Left hindlimb (tissue), 1 donor: ENCODE measurements at regions not wholly inside any gene's neighbourhood (a gene's known extent, or its start where the extent isn't known, plus 50 kb on each side); places are given as distances from the start of the nearest gene placed in this dataset.

Experiments
- DNase-seq: peaks from one replicate; pipeline ENCODE4 v3.0.0-alpha.2; 2018

DNA sequence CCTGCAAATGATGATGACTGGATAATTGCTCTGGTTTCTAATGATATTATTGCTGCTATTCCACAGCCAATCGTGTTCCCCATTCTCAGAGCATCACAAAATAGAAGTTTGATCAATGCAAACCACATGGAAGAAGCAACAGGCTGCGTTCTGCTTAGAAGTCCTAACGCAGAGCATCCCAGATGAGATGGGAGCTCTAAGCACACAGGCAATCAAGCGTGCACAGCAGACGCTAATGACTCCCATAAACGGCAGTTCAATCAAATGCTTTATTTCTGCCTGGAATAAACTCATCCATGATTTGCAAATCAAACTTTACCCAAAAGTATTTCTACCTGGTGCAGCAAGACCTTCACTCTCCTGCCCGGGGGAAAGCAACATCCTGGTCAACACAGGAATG, 304.2 kb downstream of the FBXO15 start:
- DNase-seq, result no peak

DNA sequence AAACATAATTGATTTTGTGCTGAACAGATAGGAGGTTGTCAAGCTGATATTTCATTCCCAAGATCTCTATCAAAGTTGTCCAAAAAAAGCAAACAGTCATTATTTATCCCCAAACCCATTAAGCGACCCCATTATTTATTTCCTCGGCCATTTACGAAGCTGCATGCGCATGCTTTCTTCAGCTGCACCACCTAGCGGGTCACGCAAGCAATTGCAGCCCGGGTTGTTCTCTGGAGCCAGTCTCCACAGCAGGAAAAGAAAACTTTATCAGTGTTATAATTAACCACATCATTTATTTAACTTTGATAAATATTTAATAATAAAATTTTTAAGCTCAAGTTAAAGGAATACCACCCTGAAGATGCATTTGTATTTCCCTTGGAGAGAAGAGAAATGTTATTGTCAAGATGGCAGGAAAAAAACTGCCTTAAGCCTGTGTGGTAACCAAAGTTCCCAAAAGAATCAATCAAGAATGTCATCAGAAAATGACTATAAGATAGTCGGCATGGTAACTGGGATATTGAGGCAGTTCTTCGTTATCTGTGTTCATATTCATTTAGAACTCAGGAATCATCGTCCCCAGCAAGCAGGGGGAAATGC, 304.7 kb downstream of the FBXO15 start:
- no peak for DNase-seq

DNA sequence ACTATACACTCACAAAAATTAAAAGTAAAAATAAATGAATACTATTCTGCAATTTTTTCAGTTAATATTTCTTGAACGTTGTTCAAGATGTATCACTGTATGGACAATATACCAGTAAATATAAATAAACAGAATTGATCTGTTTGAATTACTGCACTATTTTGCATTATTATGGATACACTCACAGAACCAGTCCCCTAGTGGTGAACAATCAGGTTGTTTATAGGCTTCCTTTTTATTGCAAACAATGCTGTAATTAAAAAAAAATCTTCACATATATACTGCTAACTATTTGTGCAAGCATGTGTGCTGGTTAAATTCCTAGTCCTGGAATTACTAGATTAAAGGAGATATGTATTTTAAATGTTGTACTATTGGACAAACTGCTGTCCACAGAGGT, 306.0 kb downstream of the FBXO15 start:
- DNase-seq, result no peak

DNA sequence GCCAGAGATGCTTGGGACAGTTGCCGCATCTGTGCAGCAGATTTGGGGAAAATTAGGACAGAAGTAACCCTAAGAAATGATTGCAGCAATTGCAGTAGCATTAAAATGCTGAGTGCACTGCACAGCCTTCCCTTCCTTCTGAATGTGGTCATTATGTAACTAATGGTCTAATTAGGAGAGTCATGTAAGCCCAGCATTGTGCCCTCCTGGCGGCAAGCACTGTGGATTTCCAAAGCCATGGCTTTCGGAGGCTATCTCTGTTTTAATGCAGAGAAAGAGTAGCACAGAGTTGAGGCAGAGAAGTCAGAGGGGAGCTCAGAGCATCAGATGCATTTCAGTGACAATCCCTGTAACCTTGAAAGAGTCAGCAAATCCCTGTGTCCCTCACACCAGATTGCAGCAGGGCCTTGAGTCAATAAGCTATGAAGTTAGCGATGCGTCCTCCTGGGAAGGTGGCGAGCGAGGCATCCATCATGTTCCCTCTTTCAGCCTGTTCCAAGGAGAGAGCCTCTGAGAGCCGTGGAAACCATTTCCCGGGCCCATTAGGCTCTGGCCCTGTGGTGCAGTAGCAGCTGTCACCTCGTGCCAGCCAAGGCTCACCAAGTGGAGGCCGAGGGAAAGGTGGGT, 307.2 kb downstream of the FBXO15 start:
- no peak for DNase-seq

DNA sequence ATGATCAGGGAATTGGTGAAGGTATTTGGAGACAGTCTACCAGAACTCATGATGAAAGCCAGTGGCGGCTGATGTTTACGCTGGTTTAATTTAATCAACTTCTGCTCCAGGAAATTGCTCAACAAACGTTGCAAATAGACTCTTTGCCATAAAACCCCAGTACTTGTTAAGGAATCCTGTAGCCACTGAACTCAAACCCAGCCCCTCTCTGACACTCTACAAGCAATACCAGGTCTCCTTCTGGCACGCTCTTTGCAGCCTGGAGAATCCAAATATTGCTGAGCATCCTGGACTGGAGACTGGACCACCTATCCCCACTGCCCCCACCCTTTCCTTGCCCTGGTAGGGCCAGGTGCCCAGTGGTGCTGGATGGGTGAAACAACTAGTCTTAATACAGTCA, 308.2 kb downstream of the FBXO15 start:
- no peak for DNase-seq

DNA sequence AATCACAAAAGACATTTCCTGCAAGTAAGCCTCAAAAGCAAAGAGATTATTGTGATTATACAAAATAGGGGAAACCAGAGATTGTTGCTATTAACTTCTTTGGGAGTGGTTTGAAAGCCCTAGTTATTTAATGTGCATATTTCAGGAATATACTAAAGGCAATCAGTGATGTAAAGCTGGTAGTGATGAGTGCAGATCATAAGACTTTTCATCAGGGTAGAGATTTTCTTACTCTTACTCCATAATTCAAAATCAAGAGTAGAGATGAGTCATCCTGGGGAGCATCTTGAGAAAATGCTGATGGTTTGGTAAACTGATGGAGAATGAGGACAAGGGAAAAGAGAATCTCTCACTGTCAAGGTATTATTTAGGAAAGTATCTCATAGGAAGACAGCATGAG, 309.5 kb downstream of the FBXO15 start:
- no peak for DNase-seq

DNA sequence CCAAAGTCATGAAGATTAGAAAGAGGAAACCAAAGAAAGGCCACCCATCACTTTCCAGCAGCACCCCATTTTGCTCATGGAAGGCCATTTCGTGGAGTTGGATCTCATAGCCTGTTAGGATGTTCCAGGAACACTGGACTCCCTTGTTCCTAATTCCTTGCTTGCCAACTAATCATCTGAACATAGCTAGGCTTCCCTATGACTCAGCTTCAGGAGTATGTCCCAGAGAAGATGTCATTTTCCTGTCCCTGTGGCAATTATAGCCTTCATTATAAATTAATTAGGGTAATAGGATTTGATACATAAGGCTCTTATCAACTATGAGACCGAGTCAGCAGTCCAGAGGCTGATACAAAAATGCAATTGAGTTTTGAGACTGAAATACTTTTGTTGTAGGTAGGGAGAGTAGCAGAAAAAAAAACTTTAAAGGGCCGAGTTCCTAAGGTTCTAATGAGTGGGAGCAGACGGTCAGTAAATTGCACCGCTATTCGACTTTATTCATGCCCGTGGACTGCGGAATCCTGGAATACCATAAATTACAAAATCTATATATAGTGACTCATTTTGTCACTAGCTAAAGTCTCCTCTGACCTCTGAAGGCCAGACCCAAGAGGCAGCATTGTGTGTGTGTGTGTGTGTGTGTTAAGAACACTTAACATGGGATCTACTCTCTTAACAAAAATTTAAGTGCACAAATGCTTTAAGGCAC, 311.8 kb downstream of the FBXO15 start:
- DNase-seq, result no peak

DNA sequence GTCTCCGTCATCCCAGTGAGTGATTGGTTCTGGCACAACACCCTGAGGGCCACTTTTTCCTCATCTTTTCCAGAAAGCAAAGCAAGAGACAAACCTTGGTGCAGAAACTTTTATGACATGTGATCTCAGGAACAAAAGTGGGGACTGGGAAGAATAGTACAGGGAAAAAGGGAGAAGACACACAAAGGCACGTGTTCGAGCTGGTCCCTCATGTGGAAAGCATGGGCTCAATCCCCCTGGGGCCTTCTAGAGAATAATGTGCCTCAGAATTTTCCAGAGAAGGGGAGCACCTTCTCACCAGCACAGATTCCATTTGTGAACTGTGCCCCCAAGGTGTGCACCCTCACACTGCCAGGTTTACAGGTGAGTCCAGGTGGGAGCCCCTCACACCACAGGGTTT, 312.6 kb downstream of the FBXO15 start:
- no peak for DNase-seq

DNA sequence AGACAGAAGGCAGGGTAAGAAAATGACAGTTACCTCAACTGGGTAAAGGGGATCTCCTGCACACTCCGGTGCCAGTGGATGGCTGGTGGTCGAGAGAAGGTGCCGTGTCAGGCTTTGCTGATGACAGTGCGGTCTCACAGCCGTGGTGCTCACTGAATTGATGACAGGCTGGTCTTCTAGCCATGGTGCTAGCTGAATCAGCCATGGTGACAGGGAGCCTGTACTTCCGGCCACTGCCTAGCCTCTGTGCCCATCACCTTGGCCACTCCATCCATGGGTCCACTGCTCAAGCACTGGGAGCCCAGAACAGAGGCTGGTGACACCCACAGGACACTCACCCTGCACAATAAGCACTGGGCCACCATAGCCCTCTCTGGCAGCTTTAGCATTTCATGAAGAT, 315.9 kb downstream of the FBXO15 start:
- no peak for DNase-seq

DNA sequence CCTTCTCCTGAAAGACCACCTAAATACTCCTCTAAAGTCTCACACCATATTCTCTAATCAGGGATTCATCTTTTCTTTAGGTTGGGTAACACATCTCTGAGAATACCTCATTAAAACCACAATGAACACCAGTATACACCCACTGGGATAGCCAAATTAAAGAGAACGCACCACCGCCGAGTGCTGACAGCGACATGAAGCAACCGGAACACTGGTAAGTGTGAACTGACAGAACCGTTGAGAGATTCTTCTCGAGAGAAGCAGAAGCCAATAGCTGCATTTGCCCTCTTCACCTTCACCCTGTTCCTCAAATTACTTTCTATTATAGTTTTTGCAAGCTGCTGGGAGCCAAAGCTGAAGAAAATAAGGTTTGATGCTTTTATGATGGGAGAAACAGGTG, 318.5 kb downstream of the FBXO15 start:
- no peak for DNase-seq

DNA sequence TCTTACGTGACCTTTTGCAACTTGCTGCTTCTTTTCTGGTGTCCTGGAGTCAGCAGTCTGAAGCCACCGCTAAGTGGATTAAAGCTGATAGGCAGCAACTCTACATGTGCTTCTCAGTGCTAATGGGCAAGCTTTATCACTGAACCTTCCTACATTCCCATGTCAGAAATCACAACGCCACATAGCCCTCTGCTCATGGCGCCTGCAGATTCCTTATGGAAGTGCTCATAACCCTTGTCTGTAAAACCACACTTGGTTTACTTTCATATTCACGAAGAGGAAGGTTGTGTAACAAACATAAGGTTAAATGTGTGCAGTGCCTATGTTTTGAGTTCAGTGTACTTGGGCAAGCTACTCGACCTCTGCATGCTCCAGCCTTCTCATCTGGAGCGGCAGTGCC, 319.8 kb downstream of the FBXO15 start:
- DNase-seq, result no peak

DNA sequence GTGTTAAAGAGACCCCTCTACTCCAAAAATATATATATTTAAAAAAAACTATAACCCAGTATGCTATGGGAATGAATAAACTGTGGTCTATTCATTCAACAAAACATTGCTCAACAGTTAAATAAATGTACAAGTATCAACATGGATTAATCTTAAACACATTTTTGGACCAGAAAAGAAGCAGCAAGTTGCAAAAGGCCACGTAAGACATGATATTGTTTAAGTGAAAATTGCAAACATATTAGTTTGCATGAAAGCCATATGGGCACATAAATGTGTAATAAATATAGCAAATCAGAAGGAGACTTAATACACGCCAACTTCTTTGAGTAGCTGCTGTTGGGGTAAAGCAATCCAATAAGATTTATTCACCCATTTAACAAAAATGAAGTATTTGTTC, 321.5 kb downstream of the FBXO15 start:
- DNase-seq, result no peak

DNA sequence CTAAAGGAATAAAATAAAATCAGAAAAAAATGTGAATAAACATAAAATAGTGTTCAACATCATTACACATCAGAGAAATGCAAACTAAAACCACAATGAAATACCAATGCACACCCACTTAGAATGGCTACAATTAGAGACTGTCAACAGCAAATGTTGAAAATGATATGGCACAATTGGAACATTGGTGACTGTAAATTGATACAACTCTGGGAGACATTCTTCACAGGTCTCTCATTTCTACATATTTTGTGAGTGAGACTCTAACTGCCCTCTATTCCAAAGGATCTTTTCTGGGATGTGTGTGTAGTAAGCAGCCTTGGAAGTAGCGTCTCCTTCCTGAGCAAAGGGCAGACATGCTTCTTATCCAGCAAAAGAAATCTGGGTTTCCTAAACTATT, 323.0 kb downstream of the FBXO15 start:
- no peak for DNase-seq

DNA sequence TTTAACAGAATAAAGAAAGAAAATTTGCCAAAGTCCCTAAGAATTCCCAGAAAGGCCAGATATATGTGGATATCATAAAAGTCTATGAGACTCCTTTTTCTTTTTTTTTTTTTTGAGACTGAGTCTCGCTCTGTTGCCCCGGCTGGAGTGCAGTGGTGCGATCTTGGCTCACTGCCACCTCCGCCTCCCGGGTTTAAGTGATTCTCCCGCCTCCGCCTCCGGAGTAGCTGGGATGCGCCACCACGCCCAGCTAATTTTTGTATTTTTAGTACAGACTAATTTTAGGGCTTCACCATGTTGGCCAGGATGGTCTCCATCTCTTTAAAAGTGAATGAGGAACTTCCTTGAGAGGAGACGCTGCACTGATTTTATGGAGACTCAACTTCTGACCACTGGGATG, 335.2 kb downstream of the FBXO15 start:
- DNase-seq, result no peak

DNA sequence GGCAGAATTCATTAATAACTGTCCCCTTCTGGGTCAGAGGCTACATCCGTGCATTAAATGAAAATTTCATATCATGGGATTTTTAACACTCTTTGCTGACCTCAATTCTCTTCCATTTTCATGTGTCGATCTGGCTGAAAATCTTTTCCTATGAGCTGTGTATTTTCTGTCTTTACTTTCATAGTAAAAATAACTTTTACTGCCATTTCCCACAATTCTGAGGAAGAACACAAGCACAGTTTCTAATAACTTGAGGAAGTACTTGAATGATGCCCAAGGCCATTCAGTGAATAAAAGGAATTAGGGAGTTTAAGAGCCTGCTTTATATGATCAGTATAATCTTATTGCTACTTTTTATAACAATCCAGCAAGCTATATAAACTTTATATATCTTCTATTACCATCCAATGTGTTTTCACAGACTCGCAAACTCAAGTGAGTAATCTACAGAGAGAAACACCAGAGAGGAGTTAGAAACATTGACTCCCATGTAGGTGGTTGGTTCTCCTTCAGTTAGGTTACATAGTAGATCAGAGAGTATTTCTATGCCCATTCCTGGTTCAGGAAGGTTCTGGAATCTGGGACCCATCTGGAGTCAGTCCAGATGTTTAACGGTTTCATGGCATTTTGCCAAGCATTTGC, 340.0 kb downstream of the FBXO15 start:
- no peak for DNase-seq

DNA sequence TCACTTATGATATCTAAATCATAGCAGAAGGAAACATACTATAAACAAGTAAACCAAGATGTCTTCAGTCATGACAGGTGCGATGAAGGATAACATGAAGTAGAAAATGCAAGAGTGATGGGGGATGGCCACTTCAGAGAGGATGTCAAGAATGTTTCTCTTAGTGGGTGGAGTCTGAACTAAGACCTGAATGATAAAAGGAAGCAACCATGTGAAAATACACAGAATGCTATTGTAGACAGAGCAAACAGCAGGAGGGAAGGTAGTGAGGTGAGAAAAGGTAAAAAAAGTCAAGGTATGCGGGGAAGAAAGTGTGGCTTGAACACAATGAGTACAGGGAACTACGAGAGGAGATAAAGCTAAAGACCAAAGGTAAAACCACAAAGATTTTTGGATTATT, 341.6 kb downstream of the FBXO15 start:
- no peak for DNase-seq

DNA sequence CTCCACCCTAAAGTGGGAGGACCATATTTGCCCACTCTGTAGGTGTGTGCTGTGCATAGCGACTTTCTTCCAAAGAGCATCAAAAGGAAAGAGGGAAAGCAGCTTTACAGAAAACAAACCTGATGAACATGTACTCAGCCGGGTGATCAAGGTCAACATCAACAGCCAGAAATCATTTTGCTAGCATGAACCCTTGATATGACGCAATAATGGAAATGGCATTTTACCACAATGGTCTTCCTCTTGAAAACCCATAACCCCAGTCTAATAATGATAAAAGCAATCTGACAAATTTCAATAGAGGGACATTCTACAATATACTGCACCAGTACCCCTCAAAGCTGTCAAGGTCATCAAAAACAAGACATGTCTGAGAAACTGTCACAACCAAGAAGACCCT, 350.2 kb downstream of the FBXO15 start:
- DNase-seq, result no peak

DNA sequence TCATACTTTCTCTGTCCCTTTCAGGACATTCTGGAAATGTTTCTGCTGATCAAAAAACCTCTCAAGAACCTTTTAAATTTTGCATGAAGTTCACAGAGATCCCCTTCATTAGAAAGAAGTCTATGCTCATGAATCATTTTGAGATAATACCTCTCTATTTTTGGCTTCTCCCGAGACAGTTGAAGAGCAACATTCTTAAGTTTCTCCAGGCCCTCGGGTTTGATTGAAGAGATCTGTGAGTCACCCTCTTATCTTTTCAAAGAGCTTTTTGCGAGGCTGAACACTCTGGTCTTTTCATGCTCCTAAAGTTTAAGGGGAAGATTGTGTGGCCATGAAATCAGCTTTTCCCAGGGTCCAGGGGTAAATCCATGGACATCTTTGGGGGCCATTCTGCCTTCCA, 354.2 kb downstream of the FBXO15 start:
- DNase-seq, result no peak

DNA sequence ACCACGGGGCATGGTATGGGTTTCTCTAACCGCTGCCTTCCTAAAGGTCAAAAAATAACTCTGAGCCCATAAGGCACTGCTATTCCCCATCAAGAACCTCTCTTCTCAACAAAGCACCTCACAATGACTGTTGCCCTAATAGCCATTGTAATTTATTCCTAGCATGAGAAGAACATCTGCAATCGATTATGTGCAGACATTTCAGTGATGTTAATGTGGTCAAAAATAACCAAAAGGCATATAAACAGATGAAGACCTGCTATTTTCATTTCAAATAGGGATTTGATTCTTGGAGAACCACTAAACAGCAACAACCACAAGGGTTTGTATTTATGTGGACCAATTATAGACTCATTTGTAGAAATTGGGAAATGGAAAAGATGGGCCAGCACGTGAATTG, 356.6 kb downstream of the FBXO15 start:
- DNase-seq, result no peak

DNA sequence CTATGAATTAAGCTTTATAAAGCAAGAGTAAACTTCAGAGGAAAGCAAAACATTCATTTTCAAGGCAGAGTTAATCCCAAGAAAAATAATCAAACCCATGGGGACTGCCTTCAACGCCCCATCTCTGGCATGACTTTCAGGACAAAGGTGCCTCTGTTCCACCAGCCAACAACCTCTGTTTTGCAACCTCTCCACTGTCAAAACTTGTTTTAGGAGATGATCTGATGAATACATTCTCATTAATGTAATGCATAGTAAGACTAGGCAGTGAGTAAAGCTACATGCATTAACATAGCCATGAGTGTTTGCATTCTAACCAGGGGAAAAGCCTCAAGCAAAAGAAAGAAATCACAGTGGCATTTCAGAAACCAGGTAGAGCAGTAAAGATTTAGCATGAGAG, 357.0 kb downstream of the FBXO15 start:
- no peak for DNase-seq

DNA sequence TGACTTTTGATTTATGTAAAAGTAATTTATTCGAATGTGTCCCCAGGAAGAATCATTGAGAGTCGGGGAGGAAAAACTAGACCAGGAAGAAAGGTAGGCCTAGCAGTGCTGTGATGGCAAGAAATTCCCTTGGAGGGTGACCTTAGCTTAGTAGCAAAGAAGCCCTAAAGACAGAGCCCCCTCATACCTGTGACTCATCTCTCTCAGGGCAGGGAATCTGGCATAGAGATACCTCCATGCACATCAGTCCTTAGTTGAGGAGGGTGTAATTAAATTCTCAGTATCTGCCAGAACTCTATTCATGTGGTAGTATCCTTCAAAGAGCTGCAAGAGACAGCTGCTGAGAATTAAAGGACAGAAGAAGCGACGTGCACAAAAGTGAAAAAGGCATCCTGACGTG, 360.3 kb downstream of the FBXO15 start:
- DNase-seq, result no peak

DNA sequence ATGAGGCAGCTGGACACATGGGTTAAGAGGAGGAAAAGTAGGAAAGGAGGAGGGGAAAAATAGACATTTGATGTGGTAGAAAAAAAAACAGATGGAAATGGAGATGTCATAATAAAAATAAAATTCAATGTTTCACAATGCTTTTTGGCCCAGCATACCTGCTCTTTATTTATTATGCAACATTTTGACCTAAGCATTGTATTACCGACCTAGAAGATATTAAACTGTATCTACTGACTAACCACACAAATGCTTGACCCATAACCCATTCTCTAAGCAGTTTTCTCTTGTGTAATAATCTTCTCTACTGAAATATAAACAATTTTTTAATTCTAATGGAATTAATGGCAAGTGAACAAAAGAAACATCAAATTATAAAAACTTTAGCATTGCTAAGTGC, 362.3 kb downstream of the FBXO15 start:
- DNase-seq, result no peak

DNA sequence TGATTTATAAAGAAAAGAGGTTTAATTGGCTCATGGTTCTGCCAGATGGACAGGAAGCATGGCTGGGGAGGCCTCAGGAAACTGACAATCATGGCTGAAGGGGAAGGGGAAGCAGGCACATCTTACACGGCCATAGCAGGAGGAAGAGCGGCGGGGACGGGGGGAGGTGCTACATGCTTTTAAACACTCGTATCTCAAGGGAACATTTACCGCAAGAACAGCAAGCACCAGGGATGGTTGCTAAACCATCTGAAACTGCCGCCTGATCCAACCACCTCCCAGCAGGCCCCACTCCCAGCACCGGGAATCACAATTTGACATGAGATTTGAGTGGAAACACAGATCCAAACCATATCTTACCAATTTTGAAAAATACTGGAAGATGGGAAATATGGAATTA, 362.8 kb downstream of the FBXO15 start:
- DNase-seq, result no peak

DNA sequence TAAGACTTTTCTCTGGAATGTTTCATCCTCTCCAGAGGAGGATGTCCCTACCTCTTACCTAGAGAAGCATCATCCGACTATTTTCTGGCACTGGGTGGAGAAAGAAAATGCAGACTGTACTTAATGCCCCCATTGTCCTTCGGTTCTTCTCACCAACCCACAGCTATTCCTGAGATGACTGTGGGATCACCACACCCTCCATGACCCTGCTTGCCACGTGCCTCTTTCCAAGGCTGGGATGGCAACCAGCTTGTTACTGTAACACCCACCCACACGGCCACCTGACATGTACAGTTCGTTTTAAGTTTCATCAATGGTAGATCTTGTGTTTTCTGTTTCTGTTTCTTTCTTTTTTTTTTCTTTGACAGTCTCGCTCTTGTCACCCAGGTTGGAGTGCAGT, 365.2 kb downstream of the FBXO15 start:
- no peak for DNase-seq
